Loucy (cell line): ENCODE measurements at regions not wholly inside any gene's neighbourhood (a gene's known extent, or its start where the extent isn't known, plus 50 kb on each side); places are given as distances from the start of the nearest gene placed in this dataset.

Experiments
- H2AFZ ChIP-seq: fragments of 200-600 bp; sonication (generic); 2 replicates; pipeline ENCODE4 v1.6.0; 2016; ENCODE audit warnings: antibody characterized with exemption, mild to moderate bottlenecking, low read length, moderate library complexity
- H3F3A ChIP-seq: fragments of 200-600 bp; 2 replicates; pipeline ENCODE4 v1.6.0; 2016; ENCODE audit warnings: antibody characterized with exemption, low read depth, mild to moderate bottlenecking
- H3K27me3 ChIP-seq: fragments of 200-600 bp; sonication (generic); 2 replicates; pipeline ENCODE4 v1.6.1; 2014; ENCODE audit warnings: low read length, mild to moderate bottlenecking; ENCODE audit not compliant: insufficient read depth, poor library complexity, severe bottlenecking
- H3K36me3 ChIP-seq: fragments of 200-600 bp; sonication (generic); 2 replicates; pipeline ENCODE4 v1.6.1; 2016; ENCODE audit warnings: low read length; ENCODE audit not compliant: insufficient read depth
- H3K4me1 ChIP-seq: fragments of 200-600 bp; sonication (generic); 2 replicates; pipeline ENCODE4 v1.5.1; 2014; ENCODE audit warnings: low read length, mild to moderate bottlenecking; ENCODE audit not compliant: insufficient read depth, poor library complexity, severe bottlenecking
- H3K4me2 ChIP-seq: fragments of 200-600 bp; sonication (generic); 2 replicates; pipeline ENCODE4 v1.6.0; 2014; ENCODE audit warnings: antibody characterized with exemption, low read length, low read depth, mild to moderate bottlenecking; ENCODE audit not compliant: poor library complexity, severe bottlenecking
- H3K4me3 ChIP-seq: fragments of 200-600 bp; sonication (generic); 2 replicates; pipeline ENCODE4 v1.5.1; 2014; ENCODE audit warnings: low read length, mild to moderate bottlenecking, mixed read lengths; ENCODE audit not compliant: poor library complexity, severe bottlenecking
- H3K79me2 ChIP-seq: fragments of 200-600 bp; sonication (generic); 2 replicates; pipeline ENCODE4 v1.6.1; 2014; ENCODE audit warnings: low read length; ENCODE audit not compliant: insufficient read depth
- H3K9ac ChIP-seq: fragments of 200-600 bp; sonication (generic); 2 replicates; pipeline ENCODE4 v1.6.0; 2014; ENCODE audit warnings: mild to moderate bottlenecking, low read depth, low read length, moderate library complexity; ENCODE audit not compliant: poor library complexity, severe bottlenecking
- H3K9me2 ChIP-seq: fragments of 200-600 bp; sonication (generic); replicated peaks from 2 replicates; pipeline ENCODE4 v1.6.1; 2016; ENCODE audit warnings: low read depth, low read length, mixed read lengths
- H3K9me3 ChIP-seq: fragments of 200-600 bp; sonication (generic); 2 replicates; pipeline ENCODE4 v1.6.1; 2014; ENCODE audit warnings: mild to moderate bottlenecking, antibody characterized with exemption, low read length, low read depth; ENCODE audit not compliant: insufficient read depth
- H4K20me1 ChIP-seq: fragments of 200-600 bp; sonication (generic); 2 replicates; pipeline ENCODE4 v1.6.0; 2014; ENCODE audit warnings: antibody characterized with exemption, low read length, mild to moderate bottlenecking; ENCODE audit not compliant: insufficient read depth, poor library complexity, severe bottlenecking
- EZH2phosphoT487 ChIP-seq: fragments of 200-600 bp; IDR thresholded peaks from 2 replicates; pipeline ENCODE4 v1.6.1; 2018; ENCODE audit warnings: antibody characterized with exemption, mild to moderate bottlenecking, moderate library complexity, borderline replicate concordance
- TF ChIP-seq, protein P1 (sequence below): fragments of 200-600 bp; sonication (generic); conservative IDR thresholded peaks from 2 replicates; pipeline ENCODE4 v1.5.1; 2014; ENCODE audit warnings: mild to moderate bottlenecking, antibody characterized with exemption, low read length

DNA sequence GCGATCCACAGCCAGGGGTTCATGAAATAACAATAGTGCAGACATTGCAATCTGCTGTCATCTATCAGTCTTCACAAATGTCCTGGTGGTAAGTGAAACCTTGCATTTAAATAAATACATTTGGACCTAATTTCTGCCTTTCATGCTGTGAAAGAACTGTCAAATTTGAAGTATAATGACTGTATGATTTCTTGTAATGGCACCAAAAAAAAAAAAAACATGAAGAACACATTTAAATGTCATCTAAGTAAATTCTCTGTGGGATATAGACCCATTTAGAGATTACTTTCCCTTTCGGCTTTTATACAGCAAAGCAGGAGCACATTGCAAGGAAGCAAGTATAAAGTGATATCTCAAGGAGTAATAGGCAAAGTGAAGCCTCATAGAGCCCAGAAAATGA, 431.5 kb upstream of the SGCD start:
- Histone ChIP-seq H3K4me1 (no peaks in the 10 kb centered on the region), H3K9ac (no peak overlapping the region), H3K9me3 (no peaks in the 10 kb centered on the region), H3F3A (no peaks in the 10 kb centered on the region), H3K36me3 (no peaks in the 10 kb centered on the region), H3K27me3 (no peaks in the 10 kb centered on the region), H4K20me1 (no peaks in the 10 kb centered on the region), H2AFZ (no peak overlapping the region), H3K79me2 (no peaks in the 10 kb centered on the region), H3K9me2 (no peaks in the 10 kb centered on the region), H3K4me3 (no peak overlapping the region), H3K4me2 (no peak overlapping the region)
- TF ChIP-seq EZH2phosphoT487 = no peak
- TF ChIP-seq, protein P1, sequence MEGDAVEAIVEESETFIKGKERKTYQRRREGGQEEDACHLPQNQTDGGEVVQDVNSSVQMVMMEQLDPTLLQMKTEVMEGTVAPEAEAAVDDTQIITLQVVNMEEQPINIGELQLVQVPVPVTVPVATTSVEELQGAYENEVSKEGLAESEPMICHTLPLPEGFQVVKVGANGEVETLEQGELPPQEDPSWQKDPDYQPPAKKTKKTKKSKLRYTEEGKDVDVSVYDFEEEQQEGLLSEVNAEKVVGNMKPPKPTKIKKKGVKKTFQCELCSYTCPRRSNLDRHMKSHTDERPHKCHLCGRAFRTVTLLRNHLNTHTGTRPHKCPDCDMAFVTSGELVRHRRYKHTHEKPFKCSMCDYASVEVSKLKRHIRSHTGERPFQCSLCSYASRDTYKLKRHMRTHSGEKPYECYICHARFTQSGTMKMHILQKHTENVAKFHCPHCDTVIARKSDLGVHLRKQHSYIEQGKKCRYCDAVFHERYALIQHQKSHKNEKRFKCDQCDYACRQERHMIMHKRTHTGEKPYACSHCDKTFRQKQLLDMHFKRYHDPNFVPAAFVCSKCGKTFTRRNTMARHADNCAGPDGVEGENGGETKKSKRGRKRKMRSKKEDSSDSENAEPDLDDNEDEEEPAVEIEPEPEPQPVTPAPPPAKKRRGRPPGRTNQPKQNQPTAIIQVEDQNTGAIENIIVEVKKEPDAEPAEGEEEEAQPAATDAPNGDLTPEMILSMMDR = no peak

DNA sequence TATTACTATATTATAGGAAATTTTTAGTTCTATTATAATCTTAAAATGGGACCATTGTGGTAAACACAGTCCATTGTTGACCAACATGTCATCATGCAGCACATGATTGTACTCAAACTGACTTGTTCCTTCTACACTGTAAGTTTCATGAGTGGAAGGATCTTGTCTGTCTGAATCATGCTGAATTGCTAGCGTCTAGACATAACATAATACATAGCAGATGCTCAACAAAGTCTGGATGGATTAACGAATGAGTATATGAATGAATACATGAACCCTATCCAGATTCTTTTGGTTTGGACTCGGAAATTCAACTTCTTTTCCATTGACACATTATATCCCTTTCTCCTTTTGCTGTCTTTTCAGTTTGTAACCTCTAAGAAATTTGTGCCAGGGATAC, 429.2 kb upstream of the SGCD start:
- Histone ChIP-seq H3K79me2 (no peaks in the 10 kb centered on the region), H3K27me3 (no peaks in the 10 kb centered on the region), H3K9me3 (no peaks in the 10 kb centered on the region), H3K4me2 (no peak overlapping the region), H3K36me3 (no peaks in the 10 kb centered on the region), H3K9me2 (no peaks in the 10 kb centered on the region), H4K20me1 (no peaks in the 10 kb centered on the region), H3K9ac (no peak overlapping the region), H3F3A (no peaks in the 10 kb centered on the region), H3K4me3 (no peak overlapping the region), H3K4me1 (no peaks in the 10 kb centered on the region), H2AFZ (no peak overlapping the region)
- TF ChIP-seq, protein P1 = no peak
- no peak for TF ChIP-seq EZH2phosphoT487

DNA sequence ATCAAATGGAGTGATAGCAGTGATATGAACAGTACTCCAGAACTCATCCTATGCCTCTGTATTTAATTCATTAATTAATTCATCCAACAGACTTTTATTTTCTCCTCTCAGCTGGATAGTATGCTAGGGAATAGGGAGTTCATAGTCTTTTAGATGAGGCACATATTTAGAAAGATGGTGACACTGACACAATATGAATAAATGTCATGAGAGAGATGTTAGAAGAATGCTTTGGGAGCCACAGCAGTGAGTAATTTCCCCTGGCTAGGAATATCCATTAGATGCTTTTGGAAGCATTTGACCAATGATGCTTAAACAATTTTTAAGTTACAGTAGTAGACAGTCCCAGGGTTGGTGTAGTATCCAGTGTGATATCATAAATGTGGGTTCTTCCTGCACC, 428.7 kb upstream of the SGCD start:
- Histone ChIP-seq H4K20me1 (no peaks in the 10 kb centered on the region), H2AFZ (no peak overlapping the region), H3K9me3 (no peaks in the 10 kb centered on the region), H3F3A (no peaks in the 10 kb centered on the region), H3K9me2 (no peaks in the 10 kb centered on the region), H3K4me2 (no peak overlapping the region), H3K27me3 (no peaks in the 10 kb centered on the region), H3K9ac (no peak overlapping the region), H3K4me3 (no peak overlapping the region), H3K36me3 (no peaks in the 10 kb centered on the region), H3K79me2 (no peaks in the 10 kb centered on the region), H3K4me1 (no peaks in the 10 kb centered on the region)
- TF ChIP-seq, protein P1 = no peak
- no peak for TF ChIP-seq EZH2phosphoT487
